Peyer's patch (tissue), 4 donors: ENCODE measurements at regions not wholly inside any gene's neighbourhood (a gene's known extent, or its start where the extent isn't known, plus 50 kb on each side); places are given as distances from the start of the nearest gene placed in this dataset.

Experiments used
- POLR2A ChIP-seq, 2 donors: fragments of 450-650 bp; IDR thresholded peaks; one replicate each; pipeline ENCODE4 v1.5.1; 2017; ENCODE audit warnings: antibody characterized with exemption in 2 of 2, mild to moderate bottlenecking in 2 of 2, moderate library complexity in 2 of 2
- TF ChIP-seq, protein P1 (sequence below), 6 experiments: fragments of 450-650 bp in 4 of 6; fragments of 200-600 bp in 2 of 6; sonication (generic) in 1 of 6; IDR thresholded peaks; one replicate each; pipeline ENCODE4 v1.5.1; 2017 to 2019; ENCODE audit warnings: antibody characterized with exemption in 6 of 6, mild to moderate bottlenecking in 3 of 6, moderate library complexity in 1 of 6

DNA sequence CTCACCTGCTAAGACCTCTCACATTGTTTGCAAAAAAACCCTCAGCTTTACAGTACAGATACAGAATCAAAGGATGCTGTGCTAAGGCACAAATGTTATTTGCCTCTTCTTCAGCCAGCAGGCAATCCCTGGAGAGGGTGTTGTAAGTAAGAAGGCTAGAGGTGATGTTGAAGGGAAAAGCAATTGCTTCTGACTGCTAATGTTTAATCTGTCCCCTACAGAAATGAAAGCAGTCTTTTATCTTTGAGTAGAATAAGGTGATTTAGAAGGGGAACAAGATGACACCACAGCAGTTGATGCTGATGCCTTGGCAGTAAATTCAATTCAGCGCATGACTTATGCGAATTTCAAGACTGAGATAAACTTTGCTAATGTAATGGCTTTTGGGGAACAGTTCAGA is 1064.8 kb upstream of the IGFBP7 start:
- TF ChIP-seq, protein P1, sequence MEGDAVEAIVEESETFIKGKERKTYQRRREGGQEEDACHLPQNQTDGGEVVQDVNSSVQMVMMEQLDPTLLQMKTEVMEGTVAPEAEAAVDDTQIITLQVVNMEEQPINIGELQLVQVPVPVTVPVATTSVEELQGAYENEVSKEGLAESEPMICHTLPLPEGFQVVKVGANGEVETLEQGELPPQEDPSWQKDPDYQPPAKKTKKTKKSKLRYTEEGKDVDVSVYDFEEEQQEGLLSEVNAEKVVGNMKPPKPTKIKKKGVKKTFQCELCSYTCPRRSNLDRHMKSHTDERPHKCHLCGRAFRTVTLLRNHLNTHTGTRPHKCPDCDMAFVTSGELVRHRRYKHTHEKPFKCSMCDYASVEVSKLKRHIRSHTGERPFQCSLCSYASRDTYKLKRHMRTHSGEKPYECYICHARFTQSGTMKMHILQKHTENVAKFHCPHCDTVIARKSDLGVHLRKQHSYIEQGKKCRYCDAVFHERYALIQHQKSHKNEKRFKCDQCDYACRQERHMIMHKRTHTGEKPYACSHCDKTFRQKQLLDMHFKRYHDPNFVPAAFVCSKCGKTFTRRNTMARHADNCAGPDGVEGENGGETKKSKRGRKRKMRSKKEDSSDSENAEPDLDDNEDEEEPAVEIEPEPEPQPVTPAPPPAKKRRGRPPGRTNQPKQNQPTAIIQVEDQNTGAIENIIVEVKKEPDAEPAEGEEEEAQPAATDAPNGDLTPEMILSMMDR (IDR thresholded peaks at IDR 0.05), result no peak
- no peak for TF ChIP-seq POLR2A (IDR thresholded peaks at IDR 0.05)
